Lung (tissue), 11 donors: ENCODE measurements at regions not wholly inside any gene's neighbourhood (a gene's known extent, or its start where the extent isn't known, plus 50 kb on each side); places are given as distances from the start of the nearest gene placed in this dataset.

Experiments used
- ATAC-seq: fragments of 200-7000 bp; cut with Tn5 transposase; one replicate; pipeline ENCODE4 v1.9.1; 2020; ENCODE audit warnings: moderate number of reproducible peaks; ENCODE audit not compliant: insufficient read depth, low FRiP score
- DNase-seq, 3 donors: peaks; one replicate each; pipeline ENCODE4 v3.0.0-alpha.2; 2013 to 2017
- H3K27ac ChIP-seq, 2 donors: one replicate each; pipeline ENCODE4 v1.5.1; 2013; ENCODE audit warnings: mild to moderate bottlenecking in 2 of 2, moderate library complexity in 2 of 2, control low read depth in 1 of 2, inconsistent platforms in 1 of 2, low read depth in 1 of 2, low read length in 1 of 2
- H3K27me3 ChIP-seq, 3 donors: one replicate each; pipeline ENCODE4 v1.5.1; 2013; ENCODE audit warnings: low read length in 2 of 3; ENCODE audit not compliant: control insufficient read depth in 3 of 3, insufficient read depth in 3 of 3
- H3K36me3 ChIP-seq, 4 donors: one replicate each; pipeline ENCODE4 v1.5.1; 2013; ENCODE audit warnings: low read length in 4 of 4, mild to moderate bottlenecking in 1 of 4, moderate library complexity in 1 of 4; ENCODE audit not compliant: control insufficient read depth in 4 of 4, insufficient read depth in 4 of 4
- H3K4me1 ChIP-seq, 5 donors: one replicate each; pipeline ENCODE4 v1.5.1; 2013; ENCODE audit warnings: low read length in 5 of 5, mild to moderate bottlenecking in 2 of 5, moderate library complexity in 1 of 5; ENCODE audit not compliant: control insufficient read depth in 5 of 5, insufficient read depth in 5 of 5
- H3K4me3 ChIP-seq: one replicate; pipeline ENCODE4 v1.5.1; 2013; ENCODE audit warnings: mild to moderate bottlenecking, control low read depth, moderate library complexity
- H3K9ac ChIP-seq, 2 donors: one replicate each; pipeline ENCODE4 v1.5.1; 2013; ENCODE audit warnings: low read length in 2 of 2, control low read depth in 1 of 2; ENCODE audit not compliant: insufficient read depth in 1 of 2
- H3K9me3 ChIP-seq, 4 donors: one replicate each; pipeline ENCODE4 v1.5.1; 2013; ENCODE audit warnings: low read length in 3 of 4, mild to moderate bottlenecking in 1 of 4, moderate library complexity in 1 of 4; ENCODE audit not compliant: control insufficient read depth in 4 of 4, insufficient read depth in 3 of 4
- CTCF ChIP-seq: IDR thresholded peaks from 2 replicates; pipeline ENCODE4 v1.5.1; 2012; ENCODE audit warnings: mild to moderate bottlenecking; ENCODE audit errors: control extremely low read depth, extremely low read depth
- WGBS, 2 donors: extraction: QIAGEN DNeasy Blood & Tissue Kit; methylation state at CpG; one replicate each; pipeline ENCODE4 v1.1.7; 2013; 5-methylcytosine and 5-hydroxymethylcytosine counted together
- donor health status: control.
- donor health status: control.
- donor health status: Bipolar disorder and iron deficiency.
- donor health status: healthy.
- donor health status: DM: yes; HTN: yes; CAD: no.

- no peak for TF ChIP-seq CTCF
- no peak overlapping the region for H3K4me3 ChIP-seq
- H3K9me3 ChIP-seq, result peaks cover 0 to 5% (median 0%) of the 10 kb centered on the region in 4 donors
- 53 to 54% methylated on average over 9 of the region's 9 CpGs for WGBS, 2 donors
- peaks cover 0 to 9% (median 0%) of the 10 kb centered on the region in 5 donors for H3K4me1 ChIP-seq
- DNase-seq, result peak in 1 of 3 donors; percentile 4
- no peak overlapping the region for H3K27ac ChIP-seq
- no peaks in the 10 kb centered on the region for H3K36me3 ChIP-seq
- no peak for ATAC-seq
- H3K9ac ChIP-seq, result no peak overlapping the region
- H3K27me3 ChIP-seq, result no peaks in the 10 kb centered on the region
Observed at GRCh38 chr16:87017371-87018012, 299.7 kb downstream of the C16orf95 start.

DNA sequence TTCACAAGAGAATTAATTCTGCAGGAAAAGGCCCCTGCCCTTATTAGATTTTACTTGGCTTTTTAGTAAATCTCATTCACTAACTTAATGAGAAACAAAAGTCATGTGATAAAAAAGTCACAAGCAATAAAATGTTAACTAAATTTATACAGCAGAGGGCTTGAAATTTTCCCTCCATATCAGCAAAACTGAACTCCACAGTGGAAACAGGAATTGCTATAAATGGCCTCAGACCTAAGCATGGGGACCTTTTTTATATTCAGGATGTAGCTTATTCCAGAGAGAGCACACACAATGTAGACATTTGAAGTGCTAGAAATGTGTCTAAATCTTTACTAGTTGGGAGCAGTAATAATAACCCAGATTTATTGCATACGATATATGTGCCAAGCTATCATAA, 291.5 kb downstream of the C16orf95 start:
- ATAC-seq (no peak), DNase-seq (peak in 1 of 3 donors; percentile 19)
- Histone ChIP-seq H3K9me3 (peaks cover 0 to 2% (median 0%) of the 10 kb centered on the region in 4 donors), H3K9ac (no peak overlapping the region), H3K4me1 (no peaks in the 10 kb centered on the region), H3K27me3 (peaks cover 0 to 3% (median 0%) of the 10 kb centered on the region in 3 donors), H3K36me3 (no peaks in the 10 kb centered on the region), H3K4me3 (no peak overlapping the region), H3K27ac (no peak overlapping the region)
- TF ChIP-seq CTCF, result no peak
- WGBS, 2 donors, result 95 to 96% methylated on average over 1 of the region's 1 CpG

GRCh38 chr16:87027056-87027616, 290.1 kb downstream of the C16orf95 start:
- no peak overlapping the region for H3K4me3 ChIP-seq
- ATAC-seq (no peak), DNase-seq (no peak)
- H3K36me3 ChIP-seq, result no peaks in the 10 kb centered on the region
- no peak overlapping the region for H3K9ac ChIP-seq
- H3K9me3 ChIP-seq, result peaks cover 0 to 2% (median 0%) of the 10 kb centered on the region in 4 donors
- H3K27ac ChIP-seq, result no peak overlapping the region
- H3K4me1 ChIP-seq, result no peaks in the 10 kb centered on the region
- H3K27me3 ChIP-seq, result peaks cover 0 to 3% (median 0%) of the 10 kb centered on the region in 3 donors
- TF ChIP-seq CTCF, result no peak
- WGBS, 2 donors, result 83 to 89% methylated on average over 16 of the region's 16 CpGs
